AG10803 (cell line): ENCODE measurements at regions not wholly inside any gene's neighbourhood (a gene's known extent, or its start where the extent isn't known, plus 50 kb on each side); places are given as distances from the start of the nearest gene placed in this dataset.

Experiments
- DNase-seq: peaks from one replicate; pipeline ENCODE4 v3.0.0; 2010; ENCODE audit warnings: low read depth
- H3K4me3 ChIP-seq: 2 replicates; pipeline ENCODE4 v1.5.1; 2011; ENCODE audit warnings: mild to moderate bottlenecking, low read length, control low read depth
- TF ChIP-seq, protein P1 (sequence below): conservative IDR thresholded peaks from 2 replicates; pipeline ENCODE4 v1.5.1; 2011; ENCODE audit warnings: mild to moderate bottlenecking, low read length, control low read depth, inconsistent platforms

DNA sequence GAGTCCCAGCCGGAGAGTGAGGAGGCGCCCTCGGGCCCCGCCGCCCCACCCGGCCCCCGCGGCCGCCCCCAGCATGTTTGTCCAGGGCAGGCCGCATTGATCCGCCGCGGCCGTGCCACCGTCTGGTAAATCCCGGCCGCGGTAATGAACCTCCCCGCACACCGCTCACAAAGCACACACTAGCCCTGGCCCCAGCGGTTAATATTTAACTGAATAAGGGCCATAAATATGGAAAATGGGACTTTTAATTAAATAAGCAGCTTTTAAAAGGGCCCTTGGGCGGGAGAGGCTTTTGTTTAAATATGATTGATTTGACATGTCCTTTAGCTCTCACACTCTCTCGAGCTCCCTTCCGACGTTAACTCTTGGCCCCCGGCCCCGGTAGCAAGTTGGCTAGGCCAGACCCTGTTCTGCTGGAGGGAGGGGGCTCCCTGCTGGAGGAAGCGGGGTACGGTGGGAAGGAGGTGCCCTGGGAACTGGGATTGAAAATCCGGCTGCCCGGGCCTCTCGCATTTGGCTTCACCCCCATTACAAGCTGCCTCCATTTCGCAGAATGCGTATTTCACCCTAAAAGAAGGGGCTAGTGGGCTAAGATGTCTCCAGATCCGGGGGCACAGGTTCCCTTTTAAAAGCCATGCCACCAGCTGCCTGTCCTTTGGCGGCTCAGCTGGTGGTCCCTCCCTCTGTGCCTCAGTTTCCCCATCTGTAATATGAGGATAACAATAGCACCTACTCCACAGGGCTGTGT is 199.8 kb downstream of the RBM19 start:
- no peak overlapping the region for H3K4me3 ChIP-seq
- DNase-seq: no peak
- TF ChIP-seq, protein P1, sequence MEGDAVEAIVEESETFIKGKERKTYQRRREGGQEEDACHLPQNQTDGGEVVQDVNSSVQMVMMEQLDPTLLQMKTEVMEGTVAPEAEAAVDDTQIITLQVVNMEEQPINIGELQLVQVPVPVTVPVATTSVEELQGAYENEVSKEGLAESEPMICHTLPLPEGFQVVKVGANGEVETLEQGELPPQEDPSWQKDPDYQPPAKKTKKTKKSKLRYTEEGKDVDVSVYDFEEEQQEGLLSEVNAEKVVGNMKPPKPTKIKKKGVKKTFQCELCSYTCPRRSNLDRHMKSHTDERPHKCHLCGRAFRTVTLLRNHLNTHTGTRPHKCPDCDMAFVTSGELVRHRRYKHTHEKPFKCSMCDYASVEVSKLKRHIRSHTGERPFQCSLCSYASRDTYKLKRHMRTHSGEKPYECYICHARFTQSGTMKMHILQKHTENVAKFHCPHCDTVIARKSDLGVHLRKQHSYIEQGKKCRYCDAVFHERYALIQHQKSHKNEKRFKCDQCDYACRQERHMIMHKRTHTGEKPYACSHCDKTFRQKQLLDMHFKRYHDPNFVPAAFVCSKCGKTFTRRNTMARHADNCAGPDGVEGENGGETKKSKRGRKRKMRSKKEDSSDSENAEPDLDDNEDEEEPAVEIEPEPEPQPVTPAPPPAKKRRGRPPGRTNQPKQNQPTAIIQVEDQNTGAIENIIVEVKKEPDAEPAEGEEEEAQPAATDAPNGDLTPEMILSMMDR: no peak

DNA sequence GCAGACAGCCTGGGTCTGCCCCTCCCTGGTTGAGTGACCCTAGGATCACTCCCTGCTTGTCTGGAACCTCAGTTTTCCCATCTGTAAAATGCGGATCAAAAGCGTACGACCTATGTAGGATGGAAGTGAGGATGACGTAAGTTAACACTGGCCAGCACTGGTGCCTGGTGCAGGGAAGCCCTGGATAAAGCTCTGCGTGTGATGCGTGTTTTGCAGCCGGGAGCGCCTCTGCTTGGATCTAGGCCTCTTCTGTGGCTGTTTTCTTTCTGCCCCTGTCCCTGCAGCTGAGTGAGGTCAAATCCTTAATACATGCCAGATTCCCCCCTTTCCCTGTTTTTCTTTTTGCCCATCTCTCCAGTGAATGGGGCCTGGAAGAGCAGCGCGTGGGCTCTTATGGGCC is 201.5 kb downstream of the RBM19 start:
- H3K4me3 ChIP-seq: no peak overlapping the region
- no peak for DNase-seq
- TF ChIP-seq, protein P1: no peak

DNA sequence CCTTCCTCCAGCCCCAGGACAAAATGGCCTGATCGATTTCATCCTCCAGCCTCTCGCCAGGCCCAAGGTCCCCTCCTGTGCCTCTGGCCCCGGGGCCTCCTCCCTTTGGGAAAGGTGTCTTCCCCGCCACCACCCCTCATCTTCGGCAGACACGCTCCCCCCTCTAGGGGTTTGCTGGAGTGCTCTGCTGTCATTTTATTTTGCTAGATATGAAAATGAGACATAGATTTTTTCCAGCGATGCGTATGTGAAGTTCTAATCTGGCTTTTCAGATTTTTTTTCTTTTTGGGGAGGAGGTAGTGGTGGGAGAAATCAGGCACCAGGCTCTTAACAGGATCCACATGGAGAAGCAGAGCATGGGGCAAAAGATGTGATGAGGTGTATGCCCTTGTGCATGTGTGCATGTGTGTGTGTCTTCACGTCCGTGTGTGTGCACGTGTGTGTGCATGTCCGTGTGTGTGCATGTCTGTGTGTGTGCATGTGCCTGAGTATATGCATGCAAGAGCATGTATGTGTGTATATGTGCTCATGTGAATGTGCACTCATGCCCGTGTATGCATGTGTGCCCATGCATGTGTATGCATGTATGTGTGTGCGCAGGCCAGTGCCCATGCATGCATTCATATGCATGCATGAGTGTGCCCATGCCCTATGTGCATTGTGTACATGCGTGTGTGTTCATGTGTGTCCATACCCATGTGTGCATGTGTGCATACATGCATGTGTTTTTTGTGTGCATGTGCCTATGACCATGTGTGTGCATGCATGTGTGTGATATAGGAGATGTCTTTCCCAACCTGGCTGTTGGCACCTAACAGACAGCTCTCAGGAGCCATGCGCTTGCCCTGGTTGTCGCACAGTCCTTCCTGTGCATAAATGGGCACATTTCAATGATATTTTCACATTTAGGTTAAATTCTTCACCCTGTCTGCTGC is 203.0 kb downstream of the RBM19 start:
- TF ChIP-seq, protein P1: no peak
- no peak for DNase-seq
- H3K4me3 ChIP-seq: no peak overlapping the region

DNA sequence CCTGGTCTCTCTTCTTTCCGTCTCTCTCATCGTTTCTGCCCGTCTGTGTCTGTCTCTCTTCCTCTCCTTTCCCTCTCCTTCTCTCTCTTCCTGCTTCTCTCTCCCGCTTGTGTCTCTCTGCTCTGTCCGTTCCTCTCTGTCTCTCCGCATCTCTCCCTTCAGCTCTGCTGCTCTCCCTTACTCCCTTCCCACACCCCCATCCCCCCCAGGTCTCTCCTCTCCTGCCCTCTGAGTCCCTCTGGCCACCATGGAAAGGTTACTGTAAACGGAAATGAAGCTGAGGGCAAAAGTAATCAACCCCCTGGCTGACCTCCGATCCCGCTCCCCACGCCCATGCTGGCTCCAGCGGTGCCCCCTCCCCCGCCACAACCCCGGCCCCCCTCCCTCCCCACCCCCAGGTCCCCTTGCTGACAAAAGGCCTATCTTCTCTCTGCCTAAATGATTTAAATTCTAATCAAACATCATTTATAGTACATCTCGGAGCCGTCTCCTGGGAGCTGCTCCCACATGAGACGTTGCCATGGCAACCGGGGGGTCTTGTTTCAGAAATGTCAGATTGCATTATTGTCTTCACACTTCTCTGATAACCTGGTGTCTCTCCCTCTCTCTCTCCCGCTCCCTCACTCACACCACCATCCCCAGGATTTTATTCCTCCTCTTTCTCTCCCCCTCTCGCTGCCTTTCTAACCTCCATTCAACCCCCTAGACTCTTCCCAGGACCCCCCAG is 203.8 kb downstream of the RBM19 start:
- TF ChIP-seq, protein P1: no peak
- no peak for DNase-seq
- no peak overlapping the region for H3K4me3 ChIP-seq

DNA sequence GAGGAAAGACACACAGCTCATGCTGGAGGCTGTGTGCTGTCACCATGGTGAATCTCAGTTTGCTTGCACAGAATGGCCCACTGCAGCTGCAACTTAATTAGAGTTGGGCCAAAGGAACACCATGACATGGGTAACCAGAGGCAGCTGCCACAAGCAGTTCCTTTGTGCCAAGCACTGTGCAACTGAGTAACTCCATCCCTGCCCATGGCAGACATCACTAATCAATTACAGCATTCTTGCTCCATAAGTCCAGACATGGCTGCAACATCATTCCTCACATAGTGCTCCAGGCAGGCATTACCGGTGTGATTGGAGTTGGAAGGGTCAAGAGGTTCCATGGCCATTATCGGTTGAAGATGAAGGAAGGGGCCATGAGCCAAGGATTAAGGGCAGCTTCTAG is 207.0 kb downstream of the RBM19 start:
- DNase-seq: no peak
- no peak overlapping the region for H3K4me3 ChIP-seq
- TF ChIP-seq, protein P1: no peak

DNA sequence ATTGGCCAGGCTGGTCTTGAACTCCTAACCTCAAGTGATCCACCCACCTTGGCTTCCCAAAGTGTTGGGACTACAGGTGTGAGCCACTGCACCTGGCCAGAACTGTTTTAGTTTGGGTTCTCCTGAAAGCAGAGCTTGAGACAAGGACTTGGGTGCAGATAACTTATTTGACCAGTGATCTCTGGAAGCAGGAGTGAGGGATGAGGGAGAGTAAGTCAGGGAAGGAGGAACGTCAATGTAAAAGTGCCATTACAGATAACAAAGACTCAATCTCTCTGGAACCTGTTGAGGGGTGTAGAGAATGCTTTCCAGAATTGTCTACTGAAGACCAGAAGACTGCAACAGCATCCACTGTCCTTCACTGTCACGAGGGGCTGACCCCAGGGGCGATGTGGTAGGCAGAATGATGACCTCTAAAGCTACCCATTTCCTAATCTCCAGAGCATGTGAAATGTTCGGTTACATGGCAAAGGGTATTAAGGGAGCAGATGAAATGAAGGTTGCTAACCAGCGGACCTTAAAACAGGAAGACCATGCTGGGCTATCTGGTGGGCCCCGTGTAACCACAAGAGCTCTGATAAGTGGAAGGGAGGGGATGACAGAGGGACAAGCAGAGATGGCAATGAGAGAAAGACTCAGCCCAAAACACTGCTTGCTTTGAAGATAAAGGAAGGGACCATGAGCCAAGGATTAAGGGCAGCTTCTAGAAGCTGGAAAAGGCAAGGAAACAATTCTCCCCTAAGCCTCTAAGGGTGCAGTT is 207.8 kb downstream of the RBM19 start:
- DNase-seq: no peak
- H3K4me3 ChIP-seq: no peak overlapping the region
- TF ChIP-seq, protein P1: no peak
